ENCODE measurements at regions not wholly inside any gene's neighbourhood (a gene's known extent, or its start where the extent isn't known, plus 50 kb on each side); places are given as distances from the start of the nearest gene placed in this dataset.

DNA sequence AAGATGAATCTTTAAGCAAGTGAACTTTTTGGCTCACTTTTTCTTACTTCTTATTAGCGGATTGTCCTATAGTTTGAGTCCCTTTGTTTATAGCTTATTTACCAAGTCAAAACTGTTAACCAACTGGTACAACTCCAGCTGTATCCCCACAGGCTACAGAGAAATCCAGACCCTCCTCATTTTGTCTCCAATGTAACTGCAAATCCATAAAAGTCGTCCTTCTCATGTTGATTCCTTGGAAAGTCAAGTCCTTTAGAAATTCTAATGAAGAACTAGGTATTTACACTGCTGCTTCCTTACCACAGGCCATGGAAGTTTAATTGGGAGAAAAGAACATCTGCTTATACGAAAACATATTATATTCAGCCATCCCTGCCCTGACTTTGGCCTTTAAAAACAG is 729.1 kb upstream of the NRSN1 start:
- 72 to 81% (median 80%) methylated on average over 3 of the region's 3 CpGs for WGBS, 3 donors
- no peaks in the 10 kb centered on the region for H3K27me3 ChIP-seq (ENCODE audit: insufficient read depth in 3 of 3, low read length in 2 of 3)
- H3K9me3 ChIP-seq = no peaks in the 10 kb centered on the region
- intact Hi-C loops (cut with DNase I) = no loop called here
- H3K36me3 ChIP-seq (ENCODE audit: insufficient read depth in 1 of 2, low read depth in 1 of 2) = no peaks in the 10 kb centered on the region
- DNase-seq (no peak), ATAC-seq (no peak)
- H3K4me3 ChIP-seq = no peak overlapping the region
- TF ChIP-seq, protein P1, sequence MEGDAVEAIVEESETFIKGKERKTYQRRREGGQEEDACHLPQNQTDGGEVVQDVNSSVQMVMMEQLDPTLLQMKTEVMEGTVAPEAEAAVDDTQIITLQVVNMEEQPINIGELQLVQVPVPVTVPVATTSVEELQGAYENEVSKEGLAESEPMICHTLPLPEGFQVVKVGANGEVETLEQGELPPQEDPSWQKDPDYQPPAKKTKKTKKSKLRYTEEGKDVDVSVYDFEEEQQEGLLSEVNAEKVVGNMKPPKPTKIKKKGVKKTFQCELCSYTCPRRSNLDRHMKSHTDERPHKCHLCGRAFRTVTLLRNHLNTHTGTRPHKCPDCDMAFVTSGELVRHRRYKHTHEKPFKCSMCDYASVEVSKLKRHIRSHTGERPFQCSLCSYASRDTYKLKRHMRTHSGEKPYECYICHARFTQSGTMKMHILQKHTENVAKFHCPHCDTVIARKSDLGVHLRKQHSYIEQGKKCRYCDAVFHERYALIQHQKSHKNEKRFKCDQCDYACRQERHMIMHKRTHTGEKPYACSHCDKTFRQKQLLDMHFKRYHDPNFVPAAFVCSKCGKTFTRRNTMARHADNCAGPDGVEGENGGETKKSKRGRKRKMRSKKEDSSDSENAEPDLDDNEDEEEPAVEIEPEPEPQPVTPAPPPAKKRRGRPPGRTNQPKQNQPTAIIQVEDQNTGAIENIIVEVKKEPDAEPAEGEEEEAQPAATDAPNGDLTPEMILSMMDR (IDR thresholded peaks at IDR 0.05) = no peak
- no peak overlapping the region for H3K27ac ChIP-seq
- H3K4me1 ChIP-seq = no peaks in the 10 kb centered on the region

DNA sequence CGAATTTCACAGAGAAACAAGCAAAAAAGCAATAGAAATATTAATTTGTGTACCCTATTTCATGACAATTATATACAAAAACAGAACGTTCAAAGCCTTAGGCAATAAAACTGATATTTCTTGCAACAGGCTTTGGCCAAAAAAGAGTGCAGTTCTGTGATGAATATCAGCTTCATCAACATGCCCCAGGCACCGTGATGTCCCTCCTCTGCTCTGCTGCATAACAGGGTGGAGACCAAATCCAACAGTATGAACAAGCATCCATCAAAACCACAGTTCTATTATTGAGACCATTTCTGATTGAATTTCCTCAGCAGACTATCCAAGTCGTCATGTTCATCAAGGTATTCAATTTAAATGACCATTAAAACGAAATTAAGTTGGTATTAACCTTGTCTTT is 722.6 kb upstream of the NRSN1 start:
- Histone ChIP-seq H3K9me3 (no peaks in the 10 kb centered on the region), H3K27ac (no peak overlapping the region), H3K27me3 (ENCODE audit: insufficient read depth in 3 of 3, low read length in 2 of 3) (no peaks in the 10 kb centered on the region), H3K4me1 (no peaks in the 10 kb centered on the region), H3K36me3 (ENCODE audit: insufficient read depth in 1 of 2, low read depth in 1 of 2) (no peaks in the 10 kb centered on the region), H3K4me3 (no peak overlapping the region)
- TF ChIP-seq, protein P1 (IDR thresholded peaks at IDR 0.05) = no peak
- ATAC-seq (no peak), DNase-seq (no peak)
- intact Hi-C loops (cut with DNase I) = no loop called here
- WGBS, 3 donors = 66 to 74% (median 67%) methylated on average over 5 of the region's 5 CpGs

DNA sequence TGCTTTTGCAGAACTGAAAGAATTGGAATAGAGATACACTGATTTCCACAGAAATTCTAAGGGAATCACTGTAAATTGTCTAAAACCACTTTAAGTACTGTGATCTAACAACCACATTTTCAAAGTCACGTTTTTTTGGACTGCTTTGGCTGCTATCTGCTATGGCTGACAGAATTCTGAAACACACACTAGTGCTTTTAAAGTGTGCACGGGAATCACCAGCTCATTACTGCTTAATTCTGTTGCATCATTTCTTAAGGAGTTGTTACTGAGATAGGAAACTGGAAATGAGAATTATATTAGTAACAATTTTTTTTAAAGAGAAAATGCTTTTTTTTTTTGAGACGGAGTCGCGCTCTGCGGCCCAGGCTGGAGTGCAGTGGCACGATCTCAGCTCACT is 716.5 kb upstream of the NRSN1 start:
- WGBS, 3 donors = 77 to 81% (median 78%) methylated on average over 7 of the region's 7 CpGs
- Histone ChIP-seq H3K27me3 (ENCODE audit: insufficient read depth in 3 of 3, low read length in 2 of 3) (no peaks in the 10 kb centered on the region), H3K9me3 (no peaks in the 10 kb centered on the region), H3K27ac (no peak overlapping the region), H3K4me1 (no peaks in the 10 kb centered on the region), H3K4me3 (no peak overlapping the region), H3K36me3 (ENCODE audit: insufficient read depth in 1 of 2, low read depth in 1 of 2) (no peaks in the 10 kb centered on the region)
- intact Hi-C loops (cut with DNase I) = no loop called here
- TF ChIP-seq, protein P1 (IDR thresholded peaks at IDR 0.05) = no peak
- ATAC-seq = no peak
- DNase-seq = no peak

DNA sequence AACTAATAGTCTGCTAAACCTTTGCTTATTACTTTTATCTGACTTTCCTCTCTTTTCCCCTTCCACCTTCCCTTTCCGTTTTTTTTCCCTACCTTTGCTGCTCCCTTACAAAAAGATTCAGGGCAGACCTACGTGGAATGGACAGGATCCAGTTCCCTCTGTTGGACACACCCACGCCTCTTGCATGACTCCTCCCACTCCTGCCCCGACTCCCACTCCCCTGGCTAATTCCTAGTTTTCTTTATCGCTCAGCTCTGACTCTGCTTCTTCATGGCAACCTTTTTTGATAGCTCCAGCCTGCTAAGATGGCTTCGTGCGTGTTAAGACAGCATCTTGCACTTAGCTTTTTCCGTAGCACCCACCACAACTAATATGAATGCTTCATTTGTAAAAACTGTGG is 715.6 kb upstream of the NRSN1 start:
- intact Hi-C loops (cut with DNase I) = no loop called here
- Histone ChIP-seq H3K4me3 (no peak overlapping the region), H3K36me3 (ENCODE audit: insufficient read depth in 1 of 2, low read depth in 1 of 2) (no peaks in the 10 kb centered on the region), H3K4me1 (no peaks in the 10 kb centered on the region), H3K27ac (no peak overlapping the region), H3K9me3 (no peaks in the 10 kb centered on the region), H3K27me3 (ENCODE audit: insufficient read depth in 3 of 3, low read length in 2 of 3) (no peaks in the 10 kb centered on the region)
- TF ChIP-seq, protein P1 (IDR thresholded peaks at IDR 0.05) = no peak
- WGBS, 3 donors = 85 to 90% (median 90%) methylated on average over 8 of the region's 8 CpGs
- DNase-seq (no peak), ATAC-seq (no peak)

DNA sequence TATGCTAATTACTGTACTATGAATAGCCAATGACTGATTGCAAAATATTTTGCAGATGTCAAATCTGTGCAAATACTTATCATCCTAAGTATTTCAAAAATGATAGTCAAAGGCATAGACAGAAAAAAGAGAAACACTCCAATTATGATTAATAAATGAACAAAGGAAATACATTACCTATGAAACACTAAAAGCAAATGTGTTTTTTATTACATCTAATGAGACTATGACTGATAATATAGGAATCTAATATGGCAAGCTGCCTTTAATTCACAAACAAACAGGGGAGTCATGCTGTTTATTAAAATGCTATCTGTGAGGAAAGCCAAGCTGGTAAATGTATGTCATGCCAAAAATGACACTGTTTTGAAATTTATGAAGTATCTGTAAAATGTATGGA is 713.2 kb upstream of the NRSN1 start:
- ATAC-seq (no peak), DNase-seq (no peak)
- no peaks in the 10 kb centered on the region for H3K27me3 ChIP-seq (ENCODE audit: insufficient read depth in 3 of 3, low read length in 2 of 3)
- intact Hi-C loops (cut with DNase I) = no loop called here
- no peaks in the 10 kb centered on the region for H3K36me3 ChIP-seq (ENCODE audit: insufficient read depth in 1 of 2, low read depth in 1 of 2)
- no peaks in the 10 kb centered on the region for H3K9me3 ChIP-seq
- TF ChIP-seq, protein P1 (IDR thresholded peaks at IDR 0.05) = no peak
- no peak overlapping the region for H3K4me3 ChIP-seq
- H3K4me1 ChIP-seq = no peaks in the 10 kb centered on the region
- H3K27ac ChIP-seq = no peak overlapping the region
